Left colon (tissue), 2 donors: ENCODE measurements at regions not wholly inside any gene's neighbourhood (a gene's known extent, or its start where the extent isn't known, plus 50 kb on each side); places are given as distances from the start of the nearest gene placed in this dataset.

Source experiments
- ATAC-seq: fragments of 200-7000 bp; cut with Tn5 transposase; one replicate; pipeline ENCODE4 v1.9.1; 2020; ENCODE audit warnings: mild to moderate bottlenecking, moderate library complexity
- DNase-seq, 2 donors: peaks; one replicate each; pipeline ENCODE4 v3.0.0-alpha.2; 2020
- intact Hi-C, 2 donors: fragments of 100-400 bp; cut with DNase I in 1 of 2; cut with micrococcal nuclease in 1 of 2; formaldehyde crosslinking; loops; one replicate each; pipeline versions ENCODE4 v1.11.2 to v1.14.0; 2022; cut with DNase I, micrococcal nuclease
- donor health status: DM: no; HTN: no; CAD: no.
- donor health status: DM: yes; HTN: yes; CAD: no.

- intact Hi-C loops = no loop called here
- DNase-seq (no peak), ATAC-seq (no peak)
Observed at GRCh38 chr3:66719796-66720356, 219.1 kb upstream of the LRIG1 start.

GRCh38 chr3:66720508-66720907 lies 219.7 kb upstream of the LRIG1 start:
- intact Hi-C loops = no loop called here
- no peak for ATAC-seq
- no peak for DNase-seq

- intact Hi-C loops = no loop called here
- DNase-seq = peak in 1 of 2 donors; percentile 16
- ATAC-seq = no peak
Observed at GRCh38 chr3:66722675-66723074, 221.9 kb upstream of the LRIG1 start.

- DNase-seq = no peak
- intact Hi-C loops = no loop called here
- ATAC-seq = no peak
Observed at GRCh38 chr3:66723231-66723630, 222.4 kb upstream of the LRIG1 start.

- intact Hi-C loops = no loop called here
- DNase-seq = peak in 1 of 2 donors; percentile 12
- ATAC-seq = peak; percentile 73
Observed at GRCh38 chr3:66729687-66730393, 229.0 kb upstream of the LRIG1 start.

GRCh38 chr3:66738625-66739365 lies 238.0 kb upstream of the LRIG1 start:
- DNase-seq (no peak), ATAC-seq (no peak)
- intact Hi-C loops = no loop called here

- ATAC-seq (no peak), DNase-seq (no peak)
- intact Hi-C loops = no loop called here
Observed at GRCh38 chr3:66740260-66740659, 239.4 kb upstream of the LRIG1 start.

GRCh38 chr3:66744521-66744920 lies 243.7 kb upstream of the LRIG1 start:
- no peak for ATAC-seq
- intact Hi-C loops = no loop called here
- no peak for DNase-seq

GRCh38 chr3:66744986-66745385 lies 244.2 kb upstream of the LRIG1 start:
- intact Hi-C loops = no loop called here
- ATAC-seq = no peak
- DNase-seq = no peak

- DNase-seq (no peak), ATAC-seq (no peak)
- intact Hi-C loops = no loop called here
Observed at GRCh38 chr3:66747261-66747660, 246.4 kb upstream of the LRIG1 start.

GRCh38 chr3:66747696-66748095 lies 246.9 kb upstream of the LRIG1 start:
- ATAC-seq = no peak
- intact Hi-C loops = no loop called here
- DNase-seq = no peak

- DNase-seq = no peak
- no peak for ATAC-seq
- intact Hi-C loops = no loop called here
Observed at GRCh38 chr3:66748175-66748876, 247.5 kb upstream of the LRIG1 start.

- DNase-seq (no peak), ATAC-seq (no peak)
- intact Hi-C loops = no loop called here
Observed at GRCh38 chr3:66751842-66752241, 246.3 kb upstream of the KBTBD8 start.

GRCh38 chr3:66753670-66754069 lies 244.4 kb upstream of the KBTBD8 start:
- DNase-seq (no peak), ATAC-seq (no peak)
- intact Hi-C loops = no loop called here

GRCh38 chr3:66754613-66755012 lies 243.5 kb upstream of the KBTBD8 start:
- DNase-seq = no peak
- intact Hi-C loops = no loop called here
- ATAC-seq = no peak

- DNase-seq (no peak), ATAC-seq (no peak)
- intact Hi-C loops = no loop called here
Observed at GRCh38 chr3:66755924-66756323, 242.2 kb upstream of the KBTBD8 start.

- DNase-seq (no peak), ATAC-seq (no peak)
- intact Hi-C loops = no loop called here
Observed at GRCh38 chr3:66756468-66757036, 241.6 kb upstream of the KBTBD8 start.

- DNase-seq (no peak), ATAC-seq (no peak)
- intact Hi-C loops = no loop called here
Observed at GRCh38 chr3:66761093-66761780, 236.9 kb upstream of the KBTBD8 start.
